Nephron progenitor cell (in vitro differentiated cells): ENCODE measurements at regions not wholly inside any gene's neighbourhood (a gene's known extent, or its start where the extent isn't known, plus 50 kb on each side); places are given as distances from the start of the nearest gene placed in this dataset.

ENCODE experiments used
- DNase-seq: peaks from one replicate; pipeline ENCODE4 v3.0.0; 2021
- H3K27ac Mint-ChIP-seq: 2 replicates; pipeline ENCODE4 v1.8.0; 2021; ENCODE audit warnings: mild to moderate bottlenecking, moderate library complexity, mixed read lengths
- H3K27me3 Mint-ChIP-seq: 2 replicates; pipeline ENCODE4 v1.8.0; 2021; ENCODE audit warnings: mild to moderate bottlenecking, low read depth, mixed read lengths; ENCODE audit not compliant: poor library complexity
- H3K36me3 Mint-ChIP-seq: 2 replicates; pipeline ENCODE4 v1.8.0; 2021; ENCODE audit warnings: low read depth, mixed read lengths
- H3K4me1 Mint-ChIP-seq: 2 replicates; pipeline ENCODE4 v1.8.0; 2021; ENCODE audit warnings: mixed read lengths
- H3K4me3 Mint-ChIP-seq: 2 replicates; pipeline ENCODE4 v1.8.0; 2021; ENCODE audit warnings: mild to moderate bottlenecking, moderate library complexity, mixed read lengths
- H3K9me3 Mint-ChIP-seq: 2 replicates; pipeline ENCODE4 v1.8.0; 2021; ENCODE audit warnings: mild to moderate bottlenecking, moderate library complexity, mixed read lengths
- TF ChIP-seq, protein P1 (sequence below): fragments of 200-600 bp; sonication (generic); IDR thresholded peaks from 2 replicates; pipeline ENCODE4 v1.5.0; 2021; ENCODE audit warnings: antibody characterized with exemption

DNA sequence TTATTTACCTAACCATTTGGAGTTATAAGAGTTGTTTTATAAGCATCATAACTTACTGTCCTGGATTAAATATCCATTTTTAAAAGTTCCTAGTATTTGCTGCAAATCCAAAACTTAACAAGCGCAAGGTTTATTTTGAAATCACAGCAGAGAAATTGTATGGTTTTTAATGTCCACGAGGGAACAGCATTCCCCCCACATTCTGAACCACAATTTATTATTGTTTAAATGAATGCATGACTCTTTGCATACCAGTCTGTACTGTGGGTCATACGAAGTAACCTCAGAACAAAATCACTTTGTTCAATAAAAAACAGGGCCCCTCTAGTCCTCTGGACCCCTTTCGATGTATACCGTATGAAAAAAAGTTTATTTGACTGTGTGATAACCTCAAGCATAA, 75.9 kb downstream of the DACT1 start:
- no peak overlapping the region for H3K27ac Mint-ChIP-seq
- H3K9me3 Mint-ChIP-seq = no peaks in the 10 kb centered on the region
- TF ChIP-seq, protein P1, sequence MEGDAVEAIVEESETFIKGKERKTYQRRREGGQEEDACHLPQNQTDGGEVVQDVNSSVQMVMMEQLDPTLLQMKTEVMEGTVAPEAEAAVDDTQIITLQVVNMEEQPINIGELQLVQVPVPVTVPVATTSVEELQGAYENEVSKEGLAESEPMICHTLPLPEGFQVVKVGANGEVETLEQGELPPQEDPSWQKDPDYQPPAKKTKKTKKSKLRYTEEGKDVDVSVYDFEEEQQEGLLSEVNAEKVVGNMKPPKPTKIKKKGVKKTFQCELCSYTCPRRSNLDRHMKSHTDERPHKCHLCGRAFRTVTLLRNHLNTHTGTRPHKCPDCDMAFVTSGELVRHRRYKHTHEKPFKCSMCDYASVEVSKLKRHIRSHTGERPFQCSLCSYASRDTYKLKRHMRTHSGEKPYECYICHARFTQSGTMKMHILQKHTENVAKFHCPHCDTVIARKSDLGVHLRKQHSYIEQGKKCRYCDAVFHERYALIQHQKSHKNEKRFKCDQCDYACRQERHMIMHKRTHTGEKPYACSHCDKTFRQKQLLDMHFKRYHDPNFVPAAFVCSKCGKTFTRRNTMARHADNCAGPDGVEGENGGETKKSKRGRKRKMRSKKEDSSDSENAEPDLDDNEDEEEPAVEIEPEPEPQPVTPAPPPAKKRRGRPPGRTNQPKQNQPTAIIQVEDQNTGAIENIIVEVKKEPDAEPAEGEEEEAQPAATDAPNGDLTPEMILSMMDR = no peak
- H3K4me3 Mint-ChIP-seq = no peak overlapping the region
- no peak for DNase-seq
- no peaks in the 10 kb centered on the region for H3K27me3 Mint-ChIP-seq
- peaks cover 61% of the 10 kb centered on the region for H3K4me1 Mint-ChIP-seq
- H3K36me3 Mint-ChIP-seq = no peaks in the 10 kb centered on the region

DNA sequence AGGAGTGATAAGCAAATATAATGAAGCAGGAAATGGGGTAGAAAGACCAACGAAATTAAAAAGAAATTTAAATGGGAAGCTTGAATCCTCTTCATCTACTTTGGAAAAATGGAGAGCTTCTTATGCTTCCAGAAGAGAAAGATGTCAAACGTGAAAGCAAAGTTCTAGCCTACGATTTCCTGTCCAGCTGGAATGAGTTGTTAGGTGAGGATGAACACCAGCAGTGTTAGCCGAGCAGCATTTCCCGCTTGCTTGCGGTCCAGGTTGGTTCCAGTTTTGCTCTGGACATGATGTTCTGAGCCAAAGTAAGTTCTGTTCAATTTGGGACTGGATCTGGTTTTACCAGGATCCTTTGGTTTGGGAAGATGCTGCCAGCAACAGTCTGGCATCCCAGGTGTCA, 78.9 kb downstream of the DACT1 start:
- H3K27ac Mint-ChIP-seq = no peak overlapping the region
- H3K4me3 Mint-ChIP-seq = no peak overlapping the region
- peaks cover 52% of the 10 kb centered on the region for H3K4me1 Mint-ChIP-seq
- no peaks in the 10 kb centered on the region for H3K36me3 Mint-ChIP-seq
- no peak for DNase-seq
- peaks cover 3% of the 10 kb centered on the region for H3K27me3 Mint-ChIP-seq
- H3K9me3 Mint-ChIP-seq = no peaks in the 10 kb centered on the region
- TF ChIP-seq, protein P1 = no peak

DNA sequence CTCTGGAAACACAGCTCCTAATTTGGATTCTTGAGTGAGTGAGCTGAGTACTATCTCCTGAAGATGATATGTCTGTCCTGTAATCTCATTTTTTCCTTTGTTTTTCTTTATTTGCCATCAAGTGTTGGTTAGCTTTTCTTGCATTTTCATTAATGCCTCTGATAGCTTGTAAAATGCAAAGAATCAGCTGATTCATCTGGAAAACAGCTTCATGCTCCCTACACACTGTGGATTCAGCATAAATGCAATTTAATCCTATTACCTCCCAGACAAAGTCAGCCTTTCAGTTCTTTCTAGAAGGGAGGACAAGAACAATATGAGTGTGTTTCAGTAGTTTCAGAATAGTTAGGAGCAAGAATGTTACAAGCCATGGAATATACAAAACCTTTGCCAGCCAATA, 79.4 kb downstream of the DACT1 start:
- no peak for DNase-seq
- peaks cover 50% of the 10 kb centered on the region for H3K4me1 Mint-ChIP-seq
- TF ChIP-seq, protein P1 = no peak
- H3K27ac Mint-ChIP-seq = no peak overlapping the region
- H3K27me3 Mint-ChIP-seq = peaks cover 3% of the 10 kb centered on the region
- H3K4me3 Mint-ChIP-seq = no peak overlapping the region
- no peaks in the 10 kb centered on the region for H3K9me3 Mint-ChIP-seq
- no peaks in the 10 kb centered on the region for H3K36me3 Mint-ChIP-seq

DNA sequence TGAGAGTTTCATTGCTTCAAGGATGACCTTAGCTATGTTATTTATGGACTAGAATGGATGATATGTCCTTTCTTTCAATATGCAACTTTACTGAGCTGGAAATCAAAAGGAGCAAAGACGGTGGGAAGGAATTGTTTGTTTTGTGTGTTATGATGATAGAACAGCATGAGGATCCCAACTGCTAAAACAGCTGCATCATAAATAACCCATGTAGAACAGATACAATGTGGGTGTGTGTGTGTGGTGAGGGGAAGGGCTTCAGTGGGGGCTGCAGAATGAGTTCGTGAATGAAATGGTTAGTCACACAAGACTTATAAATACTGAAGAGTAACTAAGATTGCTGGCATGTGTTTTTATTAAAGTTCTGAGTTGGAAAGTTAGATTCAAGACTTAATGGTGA, 80.1 kb downstream of the DACT1 start:
- Mint-ChIP-seq H3K27me3 (peaks cover 3% of the 10 kb centered on the region), H3K27ac (no peak overlapping the region), H3K4me1 (peaks cover 44% of the 10 kb centered on the region), H3K9me3 (no peaks in the 10 kb centered on the region), H3K4me3 (no peak overlapping the region), H3K36me3 (no peaks in the 10 kb centered on the region)
- no peak for DNase-seq
- TF ChIP-seq, protein P1 = no peak

DNA sequence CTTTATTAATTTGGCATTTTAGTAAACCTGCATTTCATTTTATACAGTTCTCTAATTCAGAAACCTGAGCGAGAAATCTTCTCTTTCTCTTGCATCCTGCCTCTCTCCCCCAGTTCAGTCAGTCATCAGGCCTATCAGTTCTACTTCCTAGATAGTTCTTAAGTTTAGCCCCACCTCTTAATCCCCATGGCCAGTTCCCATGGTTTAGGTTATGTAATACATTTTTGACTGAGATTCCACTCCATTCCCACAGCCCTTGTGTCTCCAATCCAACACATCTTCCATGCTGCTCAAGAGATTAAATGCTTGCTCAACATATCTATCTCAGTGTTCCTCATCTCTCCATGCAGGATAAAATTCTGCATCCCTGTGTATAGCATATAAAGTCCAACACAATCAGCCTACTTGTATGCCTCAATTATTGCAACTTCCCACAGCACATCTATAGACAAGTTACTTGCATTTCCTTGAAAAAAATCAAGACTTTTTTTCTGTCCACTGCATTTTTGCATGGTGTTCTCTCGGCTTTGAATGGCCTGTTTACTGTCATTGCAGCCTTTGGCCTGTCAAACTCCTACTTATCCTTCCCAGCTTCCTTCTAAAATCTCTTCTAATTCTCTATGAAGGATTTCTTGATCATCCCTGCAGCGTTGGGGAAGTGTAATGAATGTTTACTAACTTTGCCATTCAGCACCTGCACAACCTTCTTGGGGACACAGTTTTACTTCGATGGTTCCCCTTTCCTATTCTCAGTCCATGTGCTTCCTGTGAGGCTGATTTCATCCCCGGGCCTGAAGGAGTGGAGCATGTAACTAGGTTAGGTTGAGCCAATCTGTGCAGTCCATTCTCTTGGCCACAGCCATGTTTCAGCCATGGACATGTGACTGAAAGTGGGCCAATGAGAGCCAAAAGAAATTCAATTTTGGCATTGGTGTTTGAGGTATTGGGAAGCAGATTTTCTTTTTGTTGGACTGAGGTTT, 80.8 kb downstream of the DACT1 start:
- Mint-ChIP-seq H3K36me3 (no peaks in the 10 kb centered on the region), H3K4me3 (no peak overlapping the region), H3K4me1 (peaks cover 43% of the 10 kb centered on the region), H3K9me3 (no peaks in the 10 kb centered on the region), H3K27ac (no peak overlapping the region), H3K27me3 (peaks cover 5% of the 10 kb centered on the region)
- TF ChIP-seq, protein P1 = no peak
- DNase-seq = no peak

DNA sequence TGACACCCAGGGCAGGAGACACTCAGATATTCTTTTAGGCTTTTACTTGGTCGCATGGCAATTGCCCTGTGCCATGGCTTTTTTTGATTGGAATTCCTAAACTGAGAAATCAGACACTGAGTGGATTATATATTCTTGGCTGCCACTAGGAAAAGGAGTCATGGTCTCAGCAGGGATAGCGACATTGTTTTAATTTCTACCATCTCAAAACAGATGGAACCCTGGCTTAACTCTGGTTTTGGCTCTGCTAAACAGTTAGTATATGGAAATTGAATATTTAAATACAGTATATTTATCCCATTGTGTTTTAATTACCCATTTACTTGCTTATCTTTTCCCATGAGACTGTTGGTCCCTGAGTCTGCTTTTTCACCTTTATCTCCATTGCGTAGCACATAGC, 84.0 kb downstream of the DACT1 start:
- Mint-ChIP-seq H3K4me3 (no peak overlapping the region), H3K4me1 (peaks cover 28% of the 10 kb centered on the region), H3K27ac (no peak overlapping the region), H3K27me3 (peaks cover 9% of the 10 kb centered on the region), H3K9me3 (no peaks in the 10 kb centered on the region), H3K36me3 (no peaks in the 10 kb centered on the region)
- no peak for DNase-seq
- TF ChIP-seq, protein P1 = no peak
